GM18502 (cell line): ENCODE measurements at regions not wholly inside any gene's neighbourhood (a gene's known extent, or its start where the extent isn't known, plus 50 kb on each side); places are given as distances from the start of the nearest gene placed in this dataset.
"Not testable (repeated sequence)": the region's sequence is repeated elsewhere in the genome, so short reads cannot be mapped to it uniquely, and the experiment has no call there.

Source experiments
- ATAC-seq: cut with Tn5 transposase; IDR thresholded peaks from one replicate; pipeline ENCODE4 v1.9.1; 2021; ENCODE audit warnings: mild to moderate bottlenecking; ENCODE audit not compliant: unreplicated experiment, poor library complexity

- no peak for ATAC-seq
Observed at GRCh38 chrX:33989936-33990335, 142.2 kb downstream of the FAM47A start.

GRCh38 chrX:33987458-33987857, 144.7 kb downstream of the FAM47A start:
- no peak for ATAC-seq

- ATAC-seq, result no peak
Observed at GRCh38 chrX:33974676-33975075, 157.4 kb downstream of the FAM47A start.

GRCh38 chrX:33970028-33970967, 161.8 kb downstream of the FAM47A start:
- no peak for ATAC-seq

GRCh38 chrX:33969105-33969504, 163.0 kb downstream of the FAM47A start:
- no peak for ATAC-seq

- ATAC-seq, result no peak
Observed at GRCh38 chrX:33968611-33969010, 163.5 kb downstream of the FAM47A start.

- no peak for ATAC-seq
Observed at GRCh38 chrX:33949300-33949699, 182.8 kb downstream of the FAM47A start.

- ATAC-seq, result not testable (repeated sequence)
Observed at GRCh38 chrX:33926249-33926648, 205.9 kb downstream of the FAM47A start.

- no peak for ATAC-seq
Observed at GRCh38 chrX:33923262-33923661, 208.9 kb downstream of the FAM47A start.

GRCh38 chrX:33909836-33910235, 222.3 kb downstream of the FAM47A start:
- no peak for ATAC-seq

- no peak for ATAC-seq
Observed at GRCh38 chrX:33908898-33909297, 223.2 kb downstream of the FAM47A start.

- ATAC-seq, result no peak
Observed at GRCh38 chrX:33908074-33908473, 224.0 kb downstream of the FAM47A start.

- no peak for ATAC-seq
Observed at GRCh38 chrX:33906971-33907370, 225.1 kb downstream of the FAM47A start.

- ATAC-seq, result no peak
Observed at GRCh38 chrX:33892670-33893069, 239.4 kb downstream of the FAM47A start.

- ATAC-seq, result no peak
Observed at GRCh38 chrX:33855251-33855650, 276.9 kb downstream of the FAM47A start.

GRCh38 chrX:33852146-33852545, 280.0 kb downstream of the FAM47A start:
- ATAC-seq, result not testable (repeated sequence)

GRCh38 chrX:33840176-33840575, 291.9 kb downstream of the FAM47A start:
- ATAC-seq, result no peak

- no peak for ATAC-seq
Observed at GRCh38 chrX:33831211-33831610, 300.9 kb downstream of the FAM47A start.

GRCh38 chrX:33817266-33817665, 314.8 kb downstream of the FAM47A start:
- ATAC-seq, result no peak

- no peak for ATAC-seq
Observed at GRCh38 chrX:33808636-33809035, 323.5 kb downstream of the FAM47A start.

GRCh38 chrX:33784548-33784947, 347.6 kb downstream of the FAM47A start:
- ATAC-seq, result no peak

- ATAC-seq, result no peak
Observed at GRCh38 chrX:33741807-33742206, 390.3 kb downstream of the FAM47A start.
